ENCODE measurements at regions not wholly inside any gene's neighbourhood (a gene's known extent, or its start where the extent isn't known, plus 50 kb on each side); places are given as distances from the start of the nearest gene placed in this dataset.

- Histone ChIP-seq H3K4me3 (no peak overlapping the region), H3K27me3 (no peaks in the 10 kb centered on the region), H3K27ac (no peak overlapping the region), H3K9me3 (no peaks in the 10 kb centered on the region), H3K36me3 (no peaks in the 10 kb centered on the region), H3K4me1 (no peaks in the 10 kb centered on the region)
- intact Hi-C loops (cut with DNase I; ENCODE audit: low total_unique reads) (no loop called here), in situ Hi-C loops (cut with MboI; ENCODE audit: low sequenced_read_pairs in 4 of 4) (no loop called here)
- no peak for TF ChIP-seq POLR2A (IDR thresholded peaks at IDR 0.05)
- TF ChIP-seq CTCF (IDR thresholded peaks at IDR 0.05 in 4 of 5, conservative IDR thresholded peaks at IDR 0.05 in 1 of 5) = no peak
- no peak for ATAC-seq
- no peak for DNase-seq
These were observed 76.3 kb upstream of the TBX3 start for GRCh38 chr12:114760151-114760877.

GRCh38 chr12:114759635-114760034 lies 75.7 kb upstream of the TBX3 start:
- H3K36me3 ChIP-seq = no peaks in the 10 kb centered on the region
- no peaks in the 10 kb centered on the region for H3K4me1 ChIP-seq
- H3K9me3 ChIP-seq = no peaks in the 10 kb centered on the region
- no peak overlapping the region for H3K4me3 ChIP-seq
- DNase-seq (no peak), ATAC-seq (no peak)
- no peak overlapping the region for H3K27ac ChIP-seq
- H3K27me3 ChIP-seq = no peaks in the 10 kb centered on the region
- in situ Hi-C loops (cut with MboI; ENCODE audit: low sequenced_read_pairs in 4 of 4) (no loop called here), intact Hi-C loops (cut with DNase I; ENCODE audit: low total_unique reads) (no loop called here)
- TF ChIP-seq POLR2A (IDR thresholded peaks at IDR 0.05) = no peak
- no peak for TF ChIP-seq CTCF (IDR thresholded peaks at IDR 0.05 in 4 of 5, conservative IDR thresholded peaks at IDR 0.05 in 1 of 5)

DNA sequence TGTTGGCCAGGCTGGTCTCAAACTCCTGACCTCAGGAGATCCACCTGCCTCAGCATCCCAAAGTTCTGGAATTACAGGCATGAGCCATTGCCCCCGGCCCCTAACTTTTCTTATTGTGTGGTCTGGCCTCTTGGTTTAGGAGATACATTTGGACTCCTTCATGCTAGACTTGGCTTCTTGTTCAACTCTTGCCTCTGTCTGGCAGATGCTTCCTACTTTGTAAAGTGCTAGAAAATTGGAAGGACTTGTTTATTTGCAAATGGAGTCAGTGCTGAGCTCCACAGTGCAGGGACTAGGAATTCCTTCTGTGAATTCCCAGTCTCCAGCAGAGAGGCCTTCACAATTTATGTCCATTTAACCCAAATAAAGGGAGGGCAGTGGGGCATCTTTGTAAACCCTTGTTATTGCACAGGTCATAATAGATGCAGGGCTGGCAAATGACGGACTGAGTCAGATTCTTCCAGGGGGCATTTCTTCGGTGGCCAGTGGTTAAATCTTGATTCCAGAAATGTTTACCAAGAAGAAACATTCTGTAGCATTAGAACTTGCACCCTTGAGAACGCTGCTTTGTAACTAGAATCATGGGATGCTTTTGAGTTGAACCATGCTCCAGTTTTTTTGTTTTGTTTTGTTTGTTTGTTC lies 73.8 kb upstream of the TBX3 start:
- in situ Hi-C loops (cut with MboI; ENCODE audit: low sequenced_read_pairs in 4 of 4) = no loop called here
- TF ChIP-seq POLR2A (IDR thresholded peaks at IDR 0.05) = no peak
- TF ChIP-seq CTCF (IDR thresholded peaks at IDR 0.05 in 4 of 5, conservative IDR thresholded peaks at IDR 0.05 in 1 of 5) = no peak

GRCh38 chr12:114752217-114752616 lies 68.2 kb upstream of the TBX3 start:
- H3K9me3 ChIP-seq = no peaks in the 10 kb centered on the region
- DNase-seq = no peak
- no peaks in the 10 kb centered on the region for H3K36me3 ChIP-seq
- no peak overlapping the region for H3K27ac ChIP-seq
- no peaks in the 10 kb centered on the region for H3K27me3 ChIP-seq
- in situ Hi-C loops (cut with MboI; ENCODE audit: low sequenced_read_pairs in 4 of 4) (no loop called here), intact Hi-C loops (cut with DNase I; ENCODE audit: low total_unique reads) (no loop called here)
- TF ChIP-seq CTCF (IDR thresholded peaks at IDR 0.05 in 4 of 5, conservative IDR thresholded peaks at IDR 0.05 in 1 of 5) = no peak
- TF ChIP-seq POLR2A (IDR thresholded peaks at IDR 0.05) = no peak
- H3K4me3 ChIP-seq = no peak overlapping the region
- H3K4me1 ChIP-seq = no peaks in the 10 kb centered on the region
- ATAC-seq = no peak

More for the DNA sequence above, 73.8 kb upstream of the TBX3 start:
- Histone ChIP-seq H3K9me3 (no peaks in the 10 kb centered on the region), H3K4me1 (no peaks in the 10 kb centered on the region), H3K36me3 (no peaks in the 10 kb centered on the region), H3K27me3 (no peaks in the 10 kb centered on the region), H3K27ac (no peak overlapping the region), H3K4me3 (no peak overlapping the region)
- ATAC-seq (no peak), DNase-seq (no peak)
- intact Hi-C loops (cut with DNase I; ENCODE audit: low total_unique reads) = no loop called here

All from gastrocnemius medialis (tissue), 4 donors.